PC-3 (cell line): ENCODE measurements at regions not wholly inside any gene's neighbourhood (a gene's known extent, or its start where the extent isn't known, plus 50 kb on each side); places are given as distances from the start of the nearest gene placed in this dataset.

Experiments
- EZH2 ChIP-seq: fragments of 300-600 bp; sonication (generic); IDR thresholded peaks from one replicate; pipeline ENCODE4 v1.6.1; 2017; ENCODE audit warnings: antibody characterized with exemption, mild to moderate bottlenecking, low read length; ENCODE audit not compliant: unreplicated experiment
- TF ChIP-seq, protein P1 (sequence below): fragments of 300-600 bp; sonication (generic); conservative IDR thresholded peaks from 2 replicates; pipeline ENCODE4 v1.5.1; 2017; ENCODE audit warnings: antibody characterized with exemption, low read depth, mild to moderate bottlenecking, low read length

DNA sequence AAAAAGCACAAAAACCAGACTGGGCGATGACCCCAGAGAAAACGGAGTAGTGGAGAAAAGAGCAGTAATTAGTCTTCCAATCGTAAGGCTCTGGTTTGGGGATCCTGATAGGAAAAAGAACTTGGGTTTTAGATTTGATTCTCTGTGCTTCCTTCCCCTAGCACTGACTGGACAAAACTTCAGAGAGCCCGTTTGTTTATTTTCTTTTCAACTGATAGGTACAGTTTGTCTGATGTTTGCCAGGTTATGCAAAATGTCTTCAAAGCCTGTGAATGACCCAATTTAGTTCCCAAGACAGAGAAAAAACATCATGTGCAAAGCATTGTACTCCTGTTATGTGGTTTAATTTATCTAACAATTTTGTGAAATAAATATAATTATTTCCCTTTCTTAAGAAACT, 151.1 kb upstream of the COX10 start:
- TF ChIP-seq, protein P1, sequence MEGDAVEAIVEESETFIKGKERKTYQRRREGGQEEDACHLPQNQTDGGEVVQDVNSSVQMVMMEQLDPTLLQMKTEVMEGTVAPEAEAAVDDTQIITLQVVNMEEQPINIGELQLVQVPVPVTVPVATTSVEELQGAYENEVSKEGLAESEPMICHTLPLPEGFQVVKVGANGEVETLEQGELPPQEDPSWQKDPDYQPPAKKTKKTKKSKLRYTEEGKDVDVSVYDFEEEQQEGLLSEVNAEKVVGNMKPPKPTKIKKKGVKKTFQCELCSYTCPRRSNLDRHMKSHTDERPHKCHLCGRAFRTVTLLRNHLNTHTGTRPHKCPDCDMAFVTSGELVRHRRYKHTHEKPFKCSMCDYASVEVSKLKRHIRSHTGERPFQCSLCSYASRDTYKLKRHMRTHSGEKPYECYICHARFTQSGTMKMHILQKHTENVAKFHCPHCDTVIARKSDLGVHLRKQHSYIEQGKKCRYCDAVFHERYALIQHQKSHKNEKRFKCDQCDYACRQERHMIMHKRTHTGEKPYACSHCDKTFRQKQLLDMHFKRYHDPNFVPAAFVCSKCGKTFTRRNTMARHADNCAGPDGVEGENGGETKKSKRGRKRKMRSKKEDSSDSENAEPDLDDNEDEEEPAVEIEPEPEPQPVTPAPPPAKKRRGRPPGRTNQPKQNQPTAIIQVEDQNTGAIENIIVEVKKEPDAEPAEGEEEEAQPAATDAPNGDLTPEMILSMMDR = no peak
- TF ChIP-seq EZH2 = no peak
